Nucleus accumbens (tissue), 56 donors: ENCODE measurements at regions not wholly inside any gene's neighbourhood (a gene's known extent, or its start where the extent isn't known, plus 50 kb on each side); places are given as distances from the start of the nearest gene placed in this dataset.

Experiments
- DNase-seq, 56 donors: peaks; one replicate each; lab custom pipeline; 2025; lab: John Stamatoyannopoulos, UW

GRCh38 chr12:74408601-74409166, 129.0 kb upstream of the ATXN7L3B start:
- DNase-seq = no peak

DNA sequence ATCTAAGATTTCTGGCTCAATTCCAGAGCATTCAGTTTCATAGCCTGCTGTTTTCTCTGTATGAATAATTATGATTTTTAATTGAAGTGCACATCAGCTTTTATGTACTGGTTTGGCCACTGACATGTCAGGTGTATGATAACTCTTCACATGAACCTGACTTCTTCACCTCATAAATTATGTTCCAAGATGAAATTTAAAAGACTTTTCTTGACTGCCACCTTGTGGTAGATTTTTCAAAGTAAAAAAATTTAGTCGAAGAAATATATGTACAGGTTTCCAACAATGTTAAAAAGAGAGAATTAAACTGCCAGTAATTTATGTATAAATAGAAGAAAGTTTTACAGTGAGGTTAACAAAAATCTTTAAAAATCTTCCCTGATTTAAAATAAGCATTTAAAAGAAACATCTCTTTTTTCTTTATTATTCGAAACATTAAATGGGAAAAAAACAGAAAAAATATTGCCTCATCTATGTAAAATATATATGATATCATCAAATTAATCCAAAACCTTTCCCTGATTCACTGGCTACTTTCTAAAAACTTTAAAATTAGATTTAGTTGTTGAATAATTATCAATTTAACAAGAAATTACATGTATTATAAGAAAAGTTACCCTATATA, 124.9 kb upstream of the ATXN7L3B start:
- no peak for DNase-seq

DNA sequence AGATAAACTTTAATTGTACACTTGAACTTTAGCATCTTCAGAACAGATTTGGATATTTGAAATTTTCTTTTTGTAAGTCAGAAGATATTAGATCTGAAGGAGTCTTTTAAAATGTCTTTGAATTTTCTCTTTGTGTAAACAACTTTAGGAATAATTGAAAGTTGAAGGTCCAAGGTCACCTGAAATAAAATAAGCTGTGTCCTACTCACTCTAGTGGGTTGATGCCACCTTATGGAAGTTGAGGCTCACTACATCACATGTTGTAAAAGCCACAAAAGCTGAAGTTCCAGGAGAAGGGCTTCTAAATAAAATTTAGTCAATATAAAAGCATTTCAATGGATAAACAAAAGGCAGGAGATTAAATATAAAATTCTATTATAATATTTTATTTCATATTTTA, 122.0 kb upstream of the ATXN7L3B start:
- DNase-seq = peak in 2 of 56 donors; percentile 6 to 34

DNA sequence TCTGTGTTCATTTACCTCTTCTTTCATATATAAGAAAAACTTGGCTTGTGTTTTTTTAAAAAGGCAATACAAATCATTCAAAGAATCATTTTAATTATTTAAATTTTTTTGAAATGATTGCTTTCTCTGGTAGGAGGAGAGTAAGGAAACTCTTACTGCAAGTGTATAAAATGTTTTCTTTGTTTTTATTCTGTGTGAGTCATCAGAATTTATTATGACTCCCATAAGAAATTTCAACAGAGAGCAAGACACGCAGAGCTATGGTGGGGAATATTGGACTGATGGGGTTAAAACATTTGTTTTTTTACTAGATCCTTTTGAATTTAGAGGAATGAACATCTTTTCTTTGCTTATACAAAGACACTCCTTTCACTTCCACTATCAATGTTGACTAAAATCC, 119.1 kb upstream of the ATXN7L3B start:
- DNase-seq = no peak

DNA sequence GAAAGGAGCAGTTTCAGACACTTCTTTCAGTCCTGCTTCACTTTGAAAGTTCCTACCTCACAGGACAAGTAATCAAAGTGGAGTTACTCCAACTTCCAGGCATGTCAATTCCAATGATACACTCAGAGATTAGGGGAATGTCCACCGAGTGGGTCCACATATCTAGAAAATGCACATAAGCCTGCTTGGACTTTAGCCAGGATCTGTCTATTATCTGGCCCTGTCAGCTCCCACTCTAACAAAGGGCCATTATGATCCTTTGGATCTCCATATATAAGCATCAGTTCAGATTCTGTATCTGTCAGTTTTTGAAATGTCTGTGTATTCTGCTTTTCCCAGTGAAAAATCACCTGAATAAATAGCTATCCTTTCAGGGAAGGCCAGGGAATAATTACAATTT, 112.9 kb upstream of the ATXN7L3B start:
- DNase-seq = peak in 3 of 56 donors; percentile 3 to 22 (median 6)

DNA sequence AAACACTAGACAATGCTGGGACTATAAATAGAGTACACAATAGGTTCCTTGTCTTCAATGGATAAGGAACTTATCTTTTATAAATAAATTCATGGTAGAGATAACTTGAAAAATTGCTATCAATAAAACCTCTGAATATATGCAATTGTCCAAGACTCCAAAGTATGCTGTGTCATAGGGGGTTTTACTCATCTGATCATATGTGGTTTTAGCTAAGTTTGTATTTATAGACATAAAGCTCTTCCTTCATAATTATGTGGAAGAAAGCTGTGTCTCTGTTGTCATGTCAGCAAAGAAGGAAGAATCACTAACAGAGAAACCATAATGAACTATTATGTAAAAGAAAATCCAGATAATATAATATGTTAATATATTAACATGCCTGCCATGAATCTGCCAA, 111.5 kb upstream of the ATXN7L3B start:
- no peak for DNase-seq

GRCh38 chr12:74429535-74429934, 108.1 kb upstream of the ATXN7L3B start:
- no peak for DNase-seq

- DNase-seq = no peak
Observed at GRCh38 chr12:74431801-74432200, 105.8 kb upstream of the ATXN7L3B start.

- no peak for DNase-seq
Observed at GRCh38 chr12:74440469-74440868, 97.2 kb upstream of the ATXN7L3B start.

DNA sequence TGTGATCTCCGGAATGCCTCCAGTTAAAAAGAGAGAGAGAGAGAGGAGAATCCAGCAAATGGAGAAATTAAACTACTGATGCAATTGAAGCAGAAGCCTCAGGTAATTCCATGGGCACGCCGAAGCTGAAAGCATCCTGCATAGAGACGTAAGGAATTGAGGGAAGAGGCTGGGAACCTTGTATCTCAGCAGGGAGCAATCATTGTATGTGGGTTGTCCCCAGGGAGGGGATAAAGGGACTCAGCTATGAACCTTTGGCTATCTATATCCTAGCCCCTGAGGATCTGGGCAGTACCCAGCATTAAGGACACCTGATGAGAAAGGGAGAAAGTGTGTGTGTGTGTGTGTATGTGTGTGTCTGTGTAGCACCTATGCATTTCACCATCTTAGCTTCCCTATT, 95.8 kb upstream of the ATXN7L3B start:
- DNase-seq = no peak

DNA sequence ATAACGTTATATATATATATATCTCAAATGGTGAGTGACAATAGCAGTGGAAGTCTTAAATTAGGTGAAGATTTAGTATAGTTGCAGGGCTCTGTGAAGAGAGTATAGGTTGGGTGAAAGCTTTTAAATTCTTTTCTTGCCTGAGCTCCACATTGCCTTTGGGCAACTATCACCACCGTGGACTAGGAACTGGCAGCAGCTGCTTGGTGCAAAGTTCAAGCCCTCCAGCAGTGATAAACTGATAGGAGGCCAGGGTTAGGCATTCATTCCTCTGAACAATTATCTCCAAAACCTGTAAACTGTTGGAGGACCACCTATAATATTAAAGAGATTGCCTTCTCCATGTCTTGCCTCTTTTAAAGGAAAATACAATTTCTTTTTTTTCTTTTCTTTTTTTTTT, 91.2 kb upstream of the ATXN7L3B start:
- DNase-seq = no peak

DNA sequence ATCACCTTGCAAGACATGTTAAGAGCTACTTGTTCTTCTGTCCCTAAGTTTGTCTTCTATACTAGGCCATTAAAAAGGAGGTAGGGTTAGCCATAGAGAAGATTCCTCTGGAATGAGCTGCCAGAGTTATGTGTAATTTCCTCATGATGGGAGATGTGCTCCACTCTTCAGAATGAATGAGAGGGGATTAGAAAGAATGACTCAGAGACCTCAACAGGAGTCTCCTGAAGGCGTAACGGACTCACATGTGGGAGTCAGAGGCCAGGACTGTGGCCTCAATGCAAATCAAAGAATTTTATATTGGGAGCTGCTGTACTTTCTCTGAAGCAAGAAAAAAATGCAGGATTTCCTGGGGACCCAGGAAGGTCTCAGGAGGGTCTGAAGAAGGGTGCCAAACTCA, 87.8 kb upstream of the ATXN7L3B start:
- DNase-seq = no peak

DNA sequence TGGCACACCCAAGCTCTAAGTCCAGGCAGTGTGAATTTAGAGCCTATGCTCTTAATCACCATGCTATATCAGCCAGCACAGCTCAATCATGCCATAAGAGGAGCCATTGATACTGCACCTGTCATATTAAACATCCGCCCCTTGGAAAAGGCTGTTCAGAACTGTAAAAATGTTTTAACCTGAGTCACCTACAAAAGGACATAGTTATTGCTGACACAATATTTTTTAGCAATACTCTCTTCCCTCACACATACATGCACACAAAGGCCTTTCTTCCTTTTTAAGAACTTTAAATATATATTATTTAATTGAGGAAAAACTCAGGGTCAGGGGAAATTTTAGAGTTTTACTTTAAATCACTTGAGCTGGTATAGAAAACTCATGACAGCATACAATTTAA, 83.5 kb upstream of the ATXN7L3B start:
- no peak for DNase-seq

- no peak for DNase-seq
Observed at GRCh38 chr12:74455429-74455828, 82.2 kb upstream of the ATXN7L3B start.

DNA sequence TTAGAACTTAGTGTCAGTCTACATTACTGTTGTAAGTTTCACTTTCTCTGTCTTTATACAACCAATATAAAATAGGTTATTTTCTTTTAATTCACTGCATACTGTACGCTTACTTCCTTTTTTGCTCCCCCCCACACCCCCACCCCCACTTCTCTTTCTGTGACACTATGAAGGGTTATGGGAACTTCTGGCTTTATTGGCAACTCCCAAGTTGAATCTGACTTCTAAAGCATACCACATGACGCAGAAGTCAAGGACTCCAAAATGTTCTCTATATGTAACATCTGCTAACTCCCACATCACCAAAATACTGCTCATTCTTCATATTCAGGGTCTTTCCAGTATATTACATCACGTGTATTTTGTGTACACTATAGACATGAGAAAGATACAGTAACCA, 81.2 kb upstream of the ATXN7L3B start:
- DNase-seq = no peak

DNA sequence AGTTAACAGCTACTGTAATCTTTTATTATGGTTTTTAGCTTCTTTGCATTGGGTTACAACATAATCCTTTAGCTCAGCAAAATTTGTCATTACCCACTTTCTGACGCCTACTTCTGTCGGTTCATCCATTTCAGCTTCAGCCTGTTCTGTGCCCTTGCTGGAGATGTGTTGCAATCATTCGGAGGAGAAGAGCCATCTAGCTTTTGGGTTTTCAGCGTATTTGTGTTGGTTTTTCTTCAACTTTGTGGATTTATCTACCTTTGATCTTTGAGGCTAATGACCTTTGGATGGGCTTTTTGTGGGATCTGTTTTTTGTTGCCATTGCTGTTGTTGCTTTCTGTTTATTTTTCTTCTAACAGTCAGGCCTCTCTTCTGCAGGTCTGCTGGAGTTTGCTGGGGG, 69.2 kb upstream of the ATXN7L3B start:
- no peak for DNase-seq

GRCh38 chr12:74476234-74476633, 61.4 kb upstream of the ATXN7L3B start:
- no peak for DNase-seq

DNA sequence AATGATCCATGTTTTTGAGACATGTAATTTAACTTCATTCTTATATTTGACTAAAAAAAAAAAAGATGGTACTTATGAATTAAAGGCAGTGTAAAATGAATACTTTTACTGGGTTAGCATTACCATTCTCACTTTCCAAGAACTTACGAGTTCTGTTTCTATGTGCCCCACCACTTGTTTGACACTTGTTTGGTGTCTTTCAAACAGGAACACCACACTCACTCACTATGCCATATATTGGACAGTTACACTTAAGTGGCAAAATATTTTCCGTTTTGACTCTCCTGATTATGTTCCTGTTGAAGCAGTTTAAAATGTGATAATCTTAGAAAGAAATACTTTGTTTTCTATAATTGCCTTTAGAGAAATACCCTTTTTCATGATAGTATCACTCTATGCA, 56.6 kb upstream of the ATXN7L3B start:
- DNase-seq = no peak

DNA sequence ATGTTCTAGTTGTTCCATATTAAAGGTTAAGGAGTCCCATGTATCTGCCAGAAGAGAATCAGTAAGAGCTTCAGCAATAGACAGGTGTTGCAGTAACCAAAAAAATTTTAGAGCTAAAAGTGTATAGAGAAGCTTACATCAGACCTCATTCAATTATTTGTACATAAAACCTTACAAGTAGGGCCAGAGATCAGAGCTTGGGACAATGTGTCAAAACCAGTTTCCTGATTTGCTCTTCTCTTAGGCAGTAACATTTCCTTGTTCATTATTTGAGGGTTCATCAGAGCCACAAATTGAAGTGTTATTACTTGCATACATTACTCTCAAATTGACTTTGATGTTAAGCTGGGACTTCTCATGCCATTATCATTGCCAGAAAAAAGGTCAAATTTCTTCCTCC, 55.5 kb upstream of the ATXN7L3B start:
- DNase-seq = no peak

- no peak for DNase-seq
Observed at GRCh38 chr12:74483057-74483456, 54.6 kb upstream of the ATXN7L3B start.
